ENCODE measurements at regions not wholly inside any gene's neighbourhood (a gene's known extent, or its start where the extent isn't known, plus 50 kb on each side); places are given as distances from the start of the nearest gene placed in this dataset.

GRCh38 chr6:21708320-21708580 lies 114.7 kb downstream of the SOX4 start:
- TF ChIP-seq, protein P1, sequence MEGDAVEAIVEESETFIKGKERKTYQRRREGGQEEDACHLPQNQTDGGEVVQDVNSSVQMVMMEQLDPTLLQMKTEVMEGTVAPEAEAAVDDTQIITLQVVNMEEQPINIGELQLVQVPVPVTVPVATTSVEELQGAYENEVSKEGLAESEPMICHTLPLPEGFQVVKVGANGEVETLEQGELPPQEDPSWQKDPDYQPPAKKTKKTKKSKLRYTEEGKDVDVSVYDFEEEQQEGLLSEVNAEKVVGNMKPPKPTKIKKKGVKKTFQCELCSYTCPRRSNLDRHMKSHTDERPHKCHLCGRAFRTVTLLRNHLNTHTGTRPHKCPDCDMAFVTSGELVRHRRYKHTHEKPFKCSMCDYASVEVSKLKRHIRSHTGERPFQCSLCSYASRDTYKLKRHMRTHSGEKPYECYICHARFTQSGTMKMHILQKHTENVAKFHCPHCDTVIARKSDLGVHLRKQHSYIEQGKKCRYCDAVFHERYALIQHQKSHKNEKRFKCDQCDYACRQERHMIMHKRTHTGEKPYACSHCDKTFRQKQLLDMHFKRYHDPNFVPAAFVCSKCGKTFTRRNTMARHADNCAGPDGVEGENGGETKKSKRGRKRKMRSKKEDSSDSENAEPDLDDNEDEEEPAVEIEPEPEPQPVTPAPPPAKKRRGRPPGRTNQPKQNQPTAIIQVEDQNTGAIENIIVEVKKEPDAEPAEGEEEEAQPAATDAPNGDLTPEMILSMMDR (conservative IDR thresholded peaks at IDR 0.05; ENCODE audit: low read length), result no peak
- TF ChIP-seq EZH2phosphoT487 (IDR thresholded peaks at IDR 0.05; ENCODE audit: borderline replicate concordance, low read depth, low read length), result no peak
